ENCODE measurements at regions not wholly inside any gene's neighbourhood (a gene's known extent, or its start where the extent isn't known, plus 50 kb on each side); places are given as distances from the start of the nearest gene placed in this dataset.

DNA sequence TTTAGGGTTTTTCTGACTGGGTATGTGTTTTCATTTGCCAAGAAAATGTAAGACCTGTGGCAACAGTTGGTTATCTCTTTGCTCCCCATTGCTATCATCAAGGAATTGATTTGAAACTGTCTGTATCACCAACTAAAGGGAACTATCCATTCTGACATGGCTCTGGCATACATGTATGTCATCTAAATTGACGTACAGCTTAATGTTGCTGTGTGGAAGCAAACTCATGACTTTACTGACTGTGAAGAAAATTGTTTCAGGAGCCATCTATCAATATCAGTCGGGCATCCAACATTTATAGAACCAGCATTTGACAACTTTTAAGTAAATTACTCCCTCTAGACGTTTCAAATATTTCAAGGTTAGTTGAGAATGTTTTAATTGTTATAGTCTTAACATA is 555.8 kb upstream of the EPHA7 start:
- no peak overlapping the region for H3K4me3 Mint-ChIP-seq
- peaks cover 2% of the 10 kb centered on the region for H3K9me3 Mint-ChIP-seq
- H3K27ac Mint-ChIP-seq: no peak overlapping the region

DNA sequence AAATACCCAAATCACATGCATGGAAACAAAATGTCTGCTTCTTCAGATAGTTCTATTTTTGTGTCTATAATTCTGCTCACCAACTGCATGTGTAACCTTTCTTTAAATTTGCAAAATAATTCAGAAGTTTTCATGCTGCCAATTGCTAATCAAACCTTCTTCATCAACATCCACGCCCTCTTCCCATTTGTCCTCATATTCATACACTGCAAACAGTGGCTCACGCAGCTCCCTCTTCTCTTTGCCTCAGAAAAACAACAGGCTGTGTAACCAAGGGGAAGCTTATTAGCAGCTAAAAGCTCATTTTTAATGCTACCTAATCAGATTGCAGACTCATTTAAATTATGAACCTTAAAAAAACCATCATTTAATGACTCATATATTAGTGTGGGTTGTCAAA is 555.0 kb upstream of the EPHA7 start:
- H3K27ac Mint-ChIP-seq: no peak overlapping the region
- intact Hi-C loops (cut with micrococcal nuclease): no loop called here
- no peaks in the 10 kb centered on the region for H3K27me3 Mint-ChIP-seq (ENCODE audit: low read depth)
- no peak overlapping the region for H3K4me3 Mint-ChIP-seq
- CTCF ChIA-PET: no interaction called here
- H3K4me1 Mint-ChIP-seq (ENCODE audit: low read depth): no peaks in the 10 kb centered on the region
- DNase-seq: no peak
- H3K9me3 Mint-ChIP-seq: peaks cover 2% of the 10 kb centered on the region
- no peaks in the 10 kb centered on the region for H3K36me3 Mint-ChIP-seq (ENCODE audit: low read depth)

More for the DNA sequence above, 555.8 kb upstream of the EPHA7 start:
- DNase-seq: no peak
- CTCF ChIA-PET: no interaction called here
- Mint-ChIP-seq H3K36me3 (ENCODE audit: low read depth) (no peaks in the 10 kb centered on the region), H3K4me1 (ENCODE audit: low read depth) (no peaks in the 10 kb centered on the region), H3K27me3 (ENCODE audit: low read depth) (no peaks in the 10 kb centered on the region)
- intact Hi-C loops (cut with micrococcal nuclease): no loop called here

DNA sequence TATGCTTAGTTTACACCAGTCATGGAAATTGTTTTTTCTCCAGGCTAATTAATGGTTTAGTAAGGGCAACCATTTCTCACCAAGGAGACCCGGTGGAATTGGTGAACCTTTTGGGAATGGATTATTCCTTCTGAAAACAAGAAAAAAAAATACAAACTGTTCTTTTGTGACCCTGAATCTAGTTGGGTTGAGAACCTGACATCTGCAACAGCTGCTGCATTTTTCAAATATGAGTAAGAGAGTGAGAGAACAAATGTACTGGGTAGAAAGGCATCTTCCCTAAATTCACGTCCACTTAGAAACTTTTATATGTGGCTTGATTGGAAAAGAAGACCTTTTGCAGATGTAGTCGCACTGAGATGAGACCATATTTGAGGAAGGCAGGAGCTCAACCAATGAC is 553.4 kb upstream of the EPHA7 start:
- H3K9me3 Mint-ChIP-seq: peaks cover 2% of the 10 kb centered on the region
- DNase-seq: no peak
- intact Hi-C loops (cut with micrococcal nuclease): no loop called here
- no peak overlapping the region for H3K27ac Mint-ChIP-seq
- no peaks in the 10 kb centered on the region for H3K36me3 Mint-ChIP-seq (ENCODE audit: low read depth)
- H3K4me3 Mint-ChIP-seq: no peak overlapping the region
- CTCF ChIA-PET: no interaction called here
- no peaks in the 10 kb centered on the region for H3K4me1 Mint-ChIP-seq (ENCODE audit: low read depth)
- no peaks in the 10 kb centered on the region for H3K27me3 Mint-ChIP-seq (ENCODE audit: low read depth)

DNA sequence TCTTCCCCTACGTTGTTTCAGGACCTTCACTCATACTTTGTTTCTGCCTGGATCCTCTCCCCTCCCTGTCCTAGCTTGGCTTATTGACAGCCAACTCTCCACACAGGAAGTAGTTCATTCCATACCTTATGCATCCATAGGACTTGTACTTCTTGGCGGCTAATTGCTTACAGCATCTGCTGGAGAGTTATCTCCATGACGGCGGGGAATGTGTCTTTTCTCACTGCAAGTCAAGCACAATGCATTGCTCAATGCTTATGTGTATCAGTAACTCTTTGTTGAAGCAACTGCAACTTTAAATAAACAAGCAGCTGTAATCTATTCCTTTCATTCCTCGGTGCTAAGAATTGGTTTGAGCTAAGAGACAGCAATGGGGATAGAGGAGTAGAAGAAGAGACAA is 551.3 kb upstream of the EPHA7 start:
- no peak overlapping the region for H3K4me3 Mint-ChIP-seq
- no peaks in the 10 kb centered on the region for H3K27me3 Mint-ChIP-seq (ENCODE audit: low read depth)
- CTCF ChIA-PET: no interaction called here
- no peak overlapping the region for H3K27ac Mint-ChIP-seq
- intact Hi-C loops (cut with micrococcal nuclease): no loop called here
- peaks cover 2% of the 10 kb centered on the region for H3K9me3 Mint-ChIP-seq
- DNase-seq: no peak
- no peaks in the 10 kb centered on the region for H3K4me1 Mint-ChIP-seq (ENCODE audit: low read depth)
- no peaks in the 10 kb centered on the region for H3K36me3 Mint-ChIP-seq (ENCODE audit: low read depth)

DNA sequence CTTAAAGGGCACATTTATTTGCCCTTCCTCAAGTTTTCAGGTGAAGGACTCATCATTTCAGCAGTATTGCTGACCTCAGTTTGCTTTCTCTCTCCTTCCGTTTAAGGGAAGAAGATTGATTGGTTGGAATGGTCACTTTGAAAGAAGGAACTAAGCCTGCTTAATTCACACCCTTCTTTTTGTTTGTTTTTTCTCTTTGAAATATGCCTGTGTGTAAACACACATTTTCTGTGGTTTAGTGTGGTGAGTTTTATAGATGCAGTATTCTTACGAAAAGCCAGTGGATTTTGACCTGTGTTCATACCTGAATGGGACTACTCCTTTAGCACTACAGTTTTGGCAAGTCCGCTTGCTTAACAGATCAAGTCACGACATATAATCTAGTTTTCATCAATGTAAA is 548.8 kb upstream of the EPHA7 start:
- Mint-ChIP-seq H3K4me3 (no peak overlapping the region), H3K9me3 (peaks cover 2% of the 10 kb centered on the region), H3K4me1 (ENCODE audit: low read depth) (no peaks in the 10 kb centered on the region), H3K27ac (no peak overlapping the region), H3K36me3 (ENCODE audit: low read depth) (no peaks in the 10 kb centered on the region), H3K27me3 (ENCODE audit: low read depth) (no peaks in the 10 kb centered on the region)
- DNase-seq: no peak
- CTCF ChIA-PET: no interaction called here
- intact Hi-C loops (cut with micrococcal nuclease): no loop called here

DNA sequence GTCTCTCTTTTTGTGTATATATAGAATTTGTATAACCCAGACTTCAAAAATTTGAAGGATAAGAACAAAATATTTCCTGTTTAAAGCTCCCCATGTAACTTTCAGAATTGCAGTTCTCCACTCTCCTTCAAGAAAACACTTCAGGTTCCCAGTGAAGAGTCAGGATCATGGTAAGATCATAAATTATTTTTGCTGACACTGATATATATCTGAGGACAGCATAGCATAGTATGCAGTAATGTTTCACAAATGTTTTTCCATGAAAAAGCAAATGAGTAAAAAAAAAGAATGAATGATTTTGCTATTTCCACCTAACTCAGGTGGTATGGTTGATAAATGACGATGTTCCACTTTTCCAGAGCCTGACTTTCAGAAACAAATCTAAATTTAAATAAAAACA is 545.6 kb upstream of the EPHA7 start:
- Mint-ChIP-seq H3K9me3 (no peaks in the 10 kb centered on the region), H3K27me3 (ENCODE audit: low read depth) (no peaks in the 10 kb centered on the region), H3K36me3 (ENCODE audit: low read depth) (no peaks in the 10 kb centered on the region), H3K4me3 (no peak overlapping the region), H3K4me1 (ENCODE audit: low read depth) (no peaks in the 10 kb centered on the region), H3K27ac (no peak overlapping the region)
- intact Hi-C loops (cut with micrococcal nuclease): no loop called here
- CTCF ChIA-PET: no interaction called here
- DNase-seq: no peak

DNA sequence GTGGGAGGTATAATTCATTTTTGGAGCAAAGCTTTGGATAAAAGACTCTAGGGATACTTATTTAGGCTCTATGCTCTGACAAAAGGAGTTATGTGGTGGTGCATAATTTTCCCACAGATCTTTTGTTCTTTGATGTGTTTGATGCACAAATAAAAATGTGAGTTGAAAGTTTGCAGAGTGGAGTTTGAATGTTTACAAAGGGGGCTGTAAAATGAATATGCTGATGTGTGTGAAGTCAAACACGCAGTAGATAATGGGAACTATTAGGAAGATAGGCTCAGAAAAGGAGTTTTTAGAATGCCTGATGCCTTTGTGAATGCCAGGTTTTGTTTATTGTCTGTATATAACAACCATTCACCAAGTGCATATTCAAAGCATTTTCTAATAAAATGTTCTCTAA is 545.0 kb upstream of the EPHA7 start:
- CTCF ChIA-PET: no interaction called here
- intact Hi-C loops (cut with micrococcal nuclease): no loop called here
- Mint-ChIP-seq H3K27ac (no peak overlapping the region), H3K27me3 (ENCODE audit: low read depth) (no peaks in the 10 kb centered on the region), H3K4me3 (no peak overlapping the region), H3K9me3 (no peaks in the 10 kb centered on the region), H3K36me3 (ENCODE audit: low read depth) (no peaks in the 10 kb centered on the region), H3K4me1 (ENCODE audit: low read depth) (no peaks in the 10 kb centered on the region)
- DNase-seq: no peak

DNA sequence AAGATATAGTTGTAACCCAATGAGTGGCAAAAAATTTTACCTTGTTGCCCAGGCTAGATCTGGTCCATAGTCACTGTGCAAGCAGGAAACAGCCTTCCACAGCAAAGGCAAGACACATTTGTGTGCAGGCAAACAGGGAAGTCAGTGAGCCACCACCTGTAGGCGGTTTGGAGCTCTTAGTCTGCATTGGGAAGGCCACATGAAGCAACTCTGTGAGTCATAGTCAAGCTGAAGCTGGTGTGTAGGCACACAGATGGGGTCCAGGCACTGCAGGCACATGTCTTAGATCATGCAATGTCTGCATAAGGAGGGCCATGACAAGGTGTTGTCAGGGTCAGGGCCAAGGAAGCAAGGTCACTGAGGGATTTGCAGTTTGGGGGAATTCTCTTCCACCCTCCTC is 543.2 kb upstream of the EPHA7 start:
- DNase-seq: no peak
- CTCF ChIA-PET: no interaction called here
- H3K4me3 Mint-ChIP-seq: no peak overlapping the region
- no peak overlapping the region for H3K27ac Mint-ChIP-seq
- intact Hi-C loops (cut with micrococcal nuclease): no loop called here
- H3K36me3 Mint-ChIP-seq (ENCODE audit: low read depth): no peaks in the 10 kb centered on the region
- no peaks in the 10 kb centered on the region for H3K4me1 Mint-ChIP-seq (ENCODE audit: low read depth)
- H3K9me3 Mint-ChIP-seq: no peaks in the 10 kb centered on the region
- H3K27me3 Mint-ChIP-seq (ENCODE audit: low read depth): no peaks in the 10 kb centered on the region

DNA sequence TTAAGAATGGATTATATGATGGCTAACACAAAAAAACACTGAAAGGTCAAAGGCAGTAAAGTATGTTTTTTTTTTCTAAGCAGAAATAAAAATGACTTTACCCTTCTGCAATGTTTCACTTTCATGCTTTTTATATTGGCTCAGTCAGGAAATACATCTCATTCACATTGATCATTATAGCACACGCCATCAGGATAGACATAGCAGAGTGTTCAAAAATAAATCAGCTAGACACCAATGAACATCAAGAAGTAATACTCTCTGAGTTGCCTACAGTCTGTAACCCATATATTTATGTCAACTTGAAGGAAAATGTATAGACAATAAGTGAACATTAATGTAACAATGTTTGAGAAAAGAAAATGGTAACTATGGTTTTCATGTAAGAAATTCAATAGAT is 535.2 kb upstream of the EPHA7 start:
- Mint-ChIP-seq H3K27ac (no peak overlapping the region), H3K4me1 (ENCODE audit: low read depth) (no peaks in the 10 kb centered on the region), H3K36me3 (ENCODE audit: low read depth) (no peaks in the 10 kb centered on the region), H3K27me3 (ENCODE audit: low read depth) (no peaks in the 10 kb centered on the region), H3K9me3 (no peaks in the 10 kb centered on the region), H3K4me3 (no peak overlapping the region)
- intact Hi-C loops (cut with micrococcal nuclease): no loop called here
- DNase-seq: no peak
- CTCF ChIA-PET: no interaction called here

DNA sequence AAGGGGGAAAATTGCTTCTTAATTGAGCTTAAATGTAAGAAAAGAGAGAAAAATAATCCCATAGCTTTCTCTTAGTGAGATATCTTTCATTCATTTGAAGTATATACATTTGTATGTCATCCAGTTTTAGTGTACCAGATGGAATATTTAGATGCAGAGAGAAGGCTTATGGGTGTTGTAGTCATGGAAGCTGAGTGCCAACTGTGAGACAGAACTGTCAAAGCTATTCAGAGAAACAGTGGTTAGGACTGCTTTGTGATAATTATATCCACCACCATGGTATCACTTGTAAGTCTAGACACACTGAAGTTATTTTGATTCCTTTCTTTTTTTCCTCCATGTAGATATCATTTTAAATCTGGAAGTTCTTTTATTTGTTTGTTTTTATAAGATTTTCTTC is 524.3 kb upstream of the EPHA7 start:
- Mint-ChIP-seq H3K4me1 (ENCODE audit: low read depth) (no peaks in the 10 kb centered on the region), H3K36me3 (ENCODE audit: low read depth) (no peaks in the 10 kb centered on the region), H3K4me3 (no peak overlapping the region), H3K9me3 (peaks cover 6% of the 10 kb centered on the region), H3K27ac (no peak overlapping the region), H3K27me3 (ENCODE audit: low read depth) (no peaks in the 10 kb centered on the region)
- intact Hi-C loops (cut with micrococcal nuclease): no loop called here
- DNase-seq: no peak
- CTCF ChIA-PET: no interaction called here

DNA sequence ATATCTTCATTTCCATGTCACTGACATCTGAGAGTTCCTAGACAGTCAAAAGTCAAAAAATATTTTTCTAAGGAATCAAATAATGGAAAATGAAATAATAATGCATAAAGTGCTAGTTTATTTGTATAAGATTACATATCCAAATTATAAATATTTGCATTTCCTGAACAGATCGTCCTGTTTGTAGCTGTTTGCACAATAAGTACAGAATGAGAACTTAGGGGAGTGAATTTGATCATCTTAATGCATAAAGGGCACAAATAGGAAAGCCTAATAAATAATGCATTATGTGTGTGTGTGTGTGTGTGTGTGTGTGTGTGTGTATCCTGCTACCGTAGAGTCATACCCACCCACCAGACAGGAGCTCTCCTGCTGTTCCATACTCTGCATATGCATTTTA is 521.0 kb upstream of the EPHA7 start:
- Mint-ChIP-seq H3K9me3 (peaks cover 2% of the 10 kb centered on the region), H3K27ac (no peak overlapping the region), H3K4me1 (ENCODE audit: low read depth) (no peaks in the 10 kb centered on the region), H3K4me3 (no peak overlapping the region), H3K36me3 (ENCODE audit: low read depth) (no peaks in the 10 kb centered on the region), H3K27me3 (ENCODE audit: low read depth) (no peaks in the 10 kb centered on the region)
- DNase-seq: no peak
- CTCF ChIA-PET: no interaction called here
- intact Hi-C loops (cut with micrococcal nuclease): no loop called here

DNA sequence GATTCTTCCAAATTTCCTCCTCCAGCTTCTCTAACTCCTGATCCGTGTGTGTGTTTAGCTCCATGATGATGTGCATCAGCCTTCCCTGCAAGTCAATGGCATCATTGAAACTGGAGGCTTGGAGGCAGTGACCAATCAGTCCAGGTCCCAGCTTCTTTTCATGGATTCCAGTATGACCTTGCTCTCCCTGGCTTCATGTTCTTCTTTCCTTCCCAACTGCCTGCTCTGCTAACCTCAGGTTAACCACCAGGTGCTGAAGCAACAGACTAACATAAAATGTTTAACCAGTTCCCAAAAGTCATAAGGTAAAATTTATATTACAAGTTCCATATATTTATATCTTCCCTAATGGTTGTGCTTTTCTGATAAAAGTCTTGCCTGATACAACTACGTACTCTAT is 512.8 kb upstream of the EPHA7 start:
- Mint-ChIP-seq H3K4me3 (no peak overlapping the region), H3K36me3 (ENCODE audit: low read depth) (no peaks in the 10 kb centered on the region), H3K9me3 (peaks cover 6% of the 10 kb centered on the region), H3K27me3 (ENCODE audit: low read depth) (no peaks in the 10 kb centered on the region), H3K4me1 (ENCODE audit: low read depth) (no peaks in the 10 kb centered on the region), H3K27ac (no peak overlapping the region)
- CTCF ChIA-PET: no interaction called here
- no peak for DNase-seq
- intact Hi-C loops (cut with micrococcal nuclease): no loop called here

DNA sequence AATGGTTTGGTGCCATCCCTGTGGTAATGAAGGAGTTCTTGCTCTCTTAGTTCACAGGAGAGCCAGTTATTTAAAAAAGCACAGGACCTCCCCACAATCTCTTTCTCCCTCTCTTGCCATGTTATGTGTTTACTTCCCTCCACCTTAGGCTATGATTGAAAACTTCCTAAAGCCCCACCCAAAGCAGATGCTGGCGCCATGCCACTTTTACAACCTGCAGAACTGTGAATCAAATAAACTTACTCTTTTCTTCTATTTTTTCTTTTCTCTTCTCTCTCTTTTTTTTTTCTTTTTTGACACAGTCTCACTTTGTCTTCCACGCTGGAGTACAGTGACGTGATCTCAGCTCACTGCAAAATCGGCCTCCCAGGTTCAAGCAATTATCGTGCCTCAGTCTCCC is 508.4 kb upstream of the EPHA7 start:
- H3K9me3 Mint-ChIP-seq: peaks cover 7% of the 10 kb centered on the region
- H3K27ac Mint-ChIP-seq: no peak overlapping the region
- intact Hi-C loops (cut with micrococcal nuclease): no loop called here
- no peak for DNase-seq
- CTCF ChIA-PET: no interaction called here
- no peaks in the 10 kb centered on the region for H3K27me3 Mint-ChIP-seq (ENCODE audit: low read depth)
- H3K4me1 Mint-ChIP-seq (ENCODE audit: low read depth): no peaks in the 10 kb centered on the region
- H3K36me3 Mint-ChIP-seq (ENCODE audit: low read depth): no peaks in the 10 kb centered on the region
- H3K4me3 Mint-ChIP-seq: no peak overlapping the region

DNA sequence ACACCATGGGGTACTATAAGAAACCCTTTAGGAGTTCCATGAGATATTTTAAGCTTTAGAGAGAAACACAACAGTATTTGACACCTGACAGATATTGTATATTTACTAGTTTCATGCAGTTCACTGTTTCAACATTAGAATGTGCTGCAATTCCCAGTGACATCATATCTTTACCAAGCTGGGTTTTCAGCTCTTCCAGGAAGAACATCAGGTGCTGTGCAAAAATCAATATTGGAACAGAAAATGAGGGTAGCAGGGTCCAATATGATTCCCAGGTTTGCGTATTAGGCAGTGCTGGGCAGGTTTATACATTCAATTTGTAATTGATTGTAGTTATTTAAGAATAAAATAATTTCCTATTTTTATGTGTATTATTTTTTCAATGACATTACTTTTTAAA is 500.0 kb upstream of the EPHA7 start:
- Mint-ChIP-seq H3K27ac (no peak overlapping the region), H3K4me3 (no peak overlapping the region), H3K4me1 (ENCODE audit: low read depth) (no peaks in the 10 kb centered on the region), H3K36me3 (ENCODE audit: low read depth) (no peaks in the 10 kb centered on the region), H3K27me3 (ENCODE audit: low read depth) (no peaks in the 10 kb centered on the region), H3K9me3 (peaks cover 6% of the 10 kb centered on the region)
- CTCF ChIA-PET: no interaction called here
- intact Hi-C loops (cut with micrococcal nuclease): no loop called here
- DNase-seq: no peak
